ENCODE measurements at regions not wholly inside any gene's neighbourhood (a gene's known extent, or its start where the extent isn't known, plus 50 kb on each side); places are given as distances from the start of the nearest gene placed in this dataset.

DNA sequence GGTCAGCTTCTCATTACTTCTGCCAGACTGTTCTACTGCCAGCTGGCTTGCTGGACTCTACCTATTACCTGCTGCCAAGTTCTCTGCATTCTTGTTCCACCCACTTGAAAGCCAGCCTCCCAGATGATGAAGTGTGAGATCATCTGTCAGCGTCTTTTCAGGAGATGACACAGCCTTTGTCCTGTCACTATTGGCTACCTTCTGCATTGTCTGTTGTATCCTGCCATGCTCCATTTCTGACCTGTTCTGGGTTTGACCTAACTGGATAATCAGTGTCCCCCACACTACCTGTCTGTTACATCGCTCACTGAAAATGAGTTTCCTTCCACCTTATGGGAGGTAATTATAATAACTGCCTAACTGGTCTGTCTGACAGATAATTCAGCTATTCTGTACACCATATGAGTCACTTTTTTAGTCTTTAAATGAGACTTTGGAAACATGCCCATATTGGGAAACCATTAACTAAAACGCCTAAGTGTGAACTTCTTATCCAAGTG lies 520.6 kb downstream of the METTL4 start:
- H3K9me3 ChIP-seq (ENCODE audit: low read depth): no peaks in the 10 kb centered on the region
- no peaks in the 10 kb centered on the region for H3K9me2 ChIP-seq (ENCODE audit: insufficient read depth)
- no peak overlapping the region for H3K9ac ChIP-seq
- no peak overlapping the region for H3K4me2 ChIP-seq (ENCODE audit: unreplicated experiment)
- H3K79me2 ChIP-seq (ENCODE audit: insufficient read depth): no peaks in the 10 kb centered on the region
- WGBS, 2 experiments (ENCODE audit: low coverage in 1 of 2, low lambda C conversion rate in 2 of 2, missing lambda C conversion rate in 2 of 2): 13 to 16% methylated on average over 3 of the region's 3 CpGs
- no peak overlapping the region for H3K27ac ChIP-seq
- H3F3A ChIP-seq (ENCODE audit: insufficient read depth): no peaks in the 10 kb centered on the region
- no peak overlapping the region for H3K4me3 ChIP-seq
- no peaks in the 10 kb centered on the region for H3K4me1 ChIP-seq (ENCODE audit: insufficient read depth)
- no peak overlapping the region for H2AFZ ChIP-seq
- in situ Hi-C loops (cut with MboI): no loop called here
- H3K27me3 ChIP-seq (replicated peaks; ENCODE audit: insufficient read depth): no peaks in the 10 kb centered on the region
- no peaks in the 10 kb centered on the region for H3K36me3 ChIP-seq (ENCODE audit: low read depth)
- H4K20me1 ChIP-seq (ENCODE audit: insufficient read depth): no peaks in the 10 kb centered on the region
- no peak for DNase-seq
- TF ChIP-seq EZH2phosphoT487 (IDR thresholded peaks at IDR 0.05; ENCODE audit: insufficient read depth, low read depth) (no peak), EZH2 (IDR thresholded peaks at IDR 0.05; ENCODE audit: insufficient read depth, poor library complexity, severe bottlenecking) (no peak)

- WGBS, 2 experiments (ENCODE audit: low coverage in 1 of 2, low lambda C conversion rate in 2 of 2, missing lambda C conversion rate in 2 of 2): 19 to 24% methylated on average over 3 of the region's 3 CpGs
- no peaks in the 10 kb centered on the region for H3K79me2 ChIP-seq (ENCODE audit: insufficient read depth)
- no peak overlapping the region for H3K4me2 ChIP-seq (ENCODE audit: unreplicated experiment)
- no peak overlapping the region for H2AFZ ChIP-seq
- no peaks in the 10 kb centered on the region for H3K9me3 ChIP-seq (ENCODE audit: low read depth)
- no peaks in the 10 kb centered on the region for H3K4me1 ChIP-seq (ENCODE audit: insufficient read depth)
- no peak for DNase-seq
- TF ChIP-seq EZH2 (IDR thresholded peaks at IDR 0.05; ENCODE audit: insufficient read depth, poor library complexity, severe bottlenecking): no peak
- no peak for TF ChIP-seq EZH2phosphoT487 (IDR thresholded peaks at IDR 0.05; ENCODE audit: insufficient read depth, low read depth)
- H3F3A ChIP-seq (ENCODE audit: insufficient read depth): no peaks in the 10 kb centered on the region
- no peaks in the 10 kb centered on the region for H4K20me1 ChIP-seq (ENCODE audit: insufficient read depth)
- H3K9ac ChIP-seq: no peak overlapping the region
- in situ Hi-C loops (cut with MboI): no loop called here
- no peaks in the 10 kb centered on the region for H3K9me2 ChIP-seq (ENCODE audit: insufficient read depth)
- H3K36me3 ChIP-seq (ENCODE audit: low read depth): no peaks in the 10 kb centered on the region
- H3K27me3 ChIP-seq (replicated peaks; ENCODE audit: insufficient read depth): no peaks in the 10 kb centered on the region
- H3K4me3 ChIP-seq: no peak overlapping the region
- no peak overlapping the region for H3K27ac ChIP-seq
Measured at GRCh38 chr18:2053490-2054089, 517.7 kb downstream of the METTL4 start.

- Histone ChIP-seq H3F3A (ENCODE audit: insufficient read depth) (no peaks in the 10 kb centered on the region), H4K20me1 (ENCODE audit: insufficient read depth) (no peaks in the 10 kb centered on the region), H3K27ac (no peak overlapping the region), H3K4me1 (ENCODE audit: insufficient read depth) (no peaks in the 10 kb centered on the region), H3K9me2 (ENCODE audit: insufficient read depth) (no peaks in the 10 kb centered on the region), H3K4me2 (ENCODE audit: unreplicated experiment) (no peak overlapping the region), H3K9ac (no peak overlapping the region), H3K79me2 (ENCODE audit: insufficient read depth) (no peaks in the 10 kb centered on the region), H3K36me3 (ENCODE audit: low read depth) (no peaks in the 10 kb centered on the region), H3K4me3 (no peak overlapping the region), H2AFZ (no peak overlapping the region), H3K27me3 (replicated peaks; ENCODE audit: insufficient read depth) (no peaks in the 10 kb centered on the region), H3K9me3 (ENCODE audit: low read depth) (no peaks in the 10 kb centered on the region)
- no peak for TF ChIP-seq EZH2 (IDR thresholded peaks at IDR 0.05; ENCODE audit: insufficient read depth, poor library complexity, severe bottlenecking)
- no peak for TF ChIP-seq EZH2phosphoT487 (IDR thresholded peaks at IDR 0.05; ENCODE audit: insufficient read depth, low read depth)
- in situ Hi-C loops (cut with MboI): no loop called here
- WGBS, 2 experiments (ENCODE audit: low coverage in 1 of 2, low lambda C conversion rate in 2 of 2, missing lambda C conversion rate in 2 of 2): 17 to 18% methylated on average over 4 of the region's 4 CpGs
- DNase-seq: no peak
Measured at GRCh38 chr18:2059336-2059735, 512.0 kb downstream of the METTL4 start.

GRCh38 chr18:2060086-2060485 lies 511.2 kb downstream of the METTL4 start:
- Histone ChIP-seq H3K27ac (no peak overlapping the region), H3K4me2 (ENCODE audit: unreplicated experiment) (no peak overlapping the region), H3K27me3 (replicated peaks; ENCODE audit: insufficient read depth) (no peaks in the 10 kb centered on the region), H4K20me1 (ENCODE audit: insufficient read depth) (no peaks in the 10 kb centered on the region), H3K9me3 (ENCODE audit: low read depth) (no peaks in the 10 kb centered on the region), H3F3A (ENCODE audit: insufficient read depth) (no peaks in the 10 kb centered on the region), H3K4me1 (ENCODE audit: insufficient read depth) (no peaks in the 10 kb centered on the region), H3K79me2 (ENCODE audit: insufficient read depth) (no peaks in the 10 kb centered on the region), H3K4me3 (no peak overlapping the region), H2AFZ (no peak overlapping the region), H3K36me3 (ENCODE audit: low read depth) (no peaks in the 10 kb centered on the region), H3K9ac (no peak overlapping the region), H3K9me2 (ENCODE audit: insufficient read depth) (no peaks in the 10 kb centered on the region)
- 0 to 7% methylated on average over 1 of the region's 1 CpG for WGBS, 2 experiments (ENCODE audit: low coverage in 1 of 2, low lambda C conversion rate in 2 of 2, missing lambda C conversion rate in 2 of 2)
- DNase-seq: no peak
- no peak for TF ChIP-seq EZH2 (IDR thresholded peaks at IDR 0.05; ENCODE audit: insufficient read depth, poor library complexity, severe bottlenecking)
- no peak for TF ChIP-seq EZH2phosphoT487 (IDR thresholded peaks at IDR 0.05; ENCODE audit: insufficient read depth, low read depth)
- in situ Hi-C loops (cut with MboI): no loop called here
